HT-29 (cell line): ENCODE measurements at regions not wholly inside any gene's neighbourhood (a gene's known extent, or its start where the extent isn't known, plus 50 kb on each side); places are given as distances from the start of the nearest gene placed in this dataset.

ENCODE experiments used
- DNase-seq: peaks from one replicate; pipeline ENCODE4 v3.0.0-alpha.2; 2015; ENCODE audit warnings: low spot score

DNA sequence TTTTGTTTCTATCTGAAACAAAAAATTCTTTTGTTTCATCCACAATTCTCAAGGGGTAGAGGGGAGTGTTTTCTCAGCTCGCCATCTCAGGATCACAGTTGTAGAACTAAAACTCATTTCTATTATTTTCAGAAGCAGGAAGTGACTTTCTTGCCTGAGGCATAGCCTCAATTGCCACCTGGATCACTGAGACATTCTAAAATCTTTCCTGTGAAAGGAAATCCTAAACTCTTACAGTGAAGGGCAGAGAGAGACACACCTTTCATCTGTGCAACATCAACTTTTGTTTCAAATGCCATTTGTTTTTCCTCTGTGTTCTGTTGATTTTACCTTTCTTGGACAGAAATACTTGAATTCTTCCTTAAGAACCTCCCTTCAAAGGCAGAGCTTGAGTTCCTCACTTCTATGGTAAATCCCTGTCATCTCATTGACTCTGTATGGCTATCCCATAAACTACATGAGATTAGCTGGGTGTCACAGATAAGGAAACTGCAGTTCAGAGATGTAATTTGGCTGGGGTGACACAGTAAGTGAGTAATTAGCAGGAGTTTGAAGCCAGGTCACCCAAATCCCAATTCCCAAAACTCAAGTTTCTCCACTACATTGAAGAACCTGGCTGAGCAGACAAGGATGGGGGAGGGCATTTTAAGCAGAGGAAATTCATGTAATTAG, 224.4 kb upstream of the HTR2A start:
- DNase-seq: no peak

DNA sequence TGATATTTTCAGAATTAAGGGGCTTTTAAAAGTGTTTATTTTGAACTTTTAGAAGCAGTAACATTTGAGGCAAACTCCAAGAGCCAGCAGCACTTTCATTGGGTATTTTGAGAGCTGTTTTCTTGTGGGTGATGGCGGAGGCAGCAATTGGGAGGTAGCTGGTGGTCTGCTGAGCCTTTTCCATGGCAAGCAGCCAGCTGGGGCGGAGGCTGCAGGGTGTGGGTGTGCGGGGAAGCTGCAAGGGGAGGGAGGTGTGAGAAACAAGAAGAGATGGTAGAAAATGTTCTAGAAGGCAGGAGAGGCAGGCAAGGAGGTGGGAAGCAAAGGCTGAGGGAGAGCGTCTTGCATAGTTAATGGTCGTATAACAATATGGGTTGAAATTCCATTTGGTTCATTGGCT, 223.4 kb upstream of the HTR2A start:
- no peak for DNase-seq

DNA sequence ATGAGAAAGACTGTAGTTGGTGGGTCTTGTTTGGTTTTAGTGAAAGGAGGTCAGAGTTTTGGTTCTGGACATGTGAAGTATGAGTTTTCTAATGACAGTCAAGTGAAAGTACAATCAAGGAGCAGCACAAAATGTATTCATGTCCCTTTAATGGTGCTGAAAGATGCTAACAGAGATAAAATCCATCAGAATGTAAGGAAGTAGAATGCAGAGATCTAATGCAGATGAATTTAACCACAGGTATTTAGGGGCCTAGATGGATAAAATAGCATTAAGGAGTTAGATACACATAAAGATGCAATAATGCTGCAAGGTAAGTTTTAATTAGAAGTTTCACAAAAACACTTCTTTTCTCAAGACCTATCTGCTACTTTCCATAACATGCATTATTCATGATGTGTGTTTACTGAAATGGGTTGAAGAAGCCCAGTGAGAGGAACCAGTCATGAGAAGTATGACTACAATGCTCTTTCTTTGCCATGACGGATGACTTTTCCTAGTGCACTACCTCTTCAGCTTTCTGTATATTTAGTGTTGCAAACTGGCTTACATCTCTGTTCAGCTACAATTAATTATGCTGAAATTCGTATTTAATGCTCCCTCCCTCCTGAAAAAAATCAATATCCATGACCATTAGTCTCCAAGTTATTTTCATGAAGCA, 222.9 kb upstream of the HTR2A start:
- peak; percentile 54 for DNase-seq

DNA sequence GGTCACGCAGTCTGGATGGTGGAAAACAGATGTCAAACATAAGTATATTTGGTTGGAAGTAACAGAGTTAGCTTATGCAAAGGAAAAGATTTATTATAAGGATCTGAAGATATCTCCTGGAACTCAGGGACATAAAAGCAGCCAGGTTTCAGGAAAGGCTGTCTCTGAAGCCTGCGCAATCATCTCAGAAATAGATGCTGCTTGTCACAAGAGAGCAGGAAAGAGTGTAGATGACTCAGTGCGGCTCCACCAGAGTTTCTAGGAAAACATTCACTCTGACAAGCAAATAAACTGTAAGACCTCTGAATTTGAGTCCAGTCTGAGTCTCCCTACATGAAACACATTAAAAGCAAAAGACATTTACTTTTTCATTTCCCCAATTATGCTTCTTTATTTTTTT, 220.4 kb upstream of the HTR2A start:
- DNase-seq: peak; percentile 36

DNA sequence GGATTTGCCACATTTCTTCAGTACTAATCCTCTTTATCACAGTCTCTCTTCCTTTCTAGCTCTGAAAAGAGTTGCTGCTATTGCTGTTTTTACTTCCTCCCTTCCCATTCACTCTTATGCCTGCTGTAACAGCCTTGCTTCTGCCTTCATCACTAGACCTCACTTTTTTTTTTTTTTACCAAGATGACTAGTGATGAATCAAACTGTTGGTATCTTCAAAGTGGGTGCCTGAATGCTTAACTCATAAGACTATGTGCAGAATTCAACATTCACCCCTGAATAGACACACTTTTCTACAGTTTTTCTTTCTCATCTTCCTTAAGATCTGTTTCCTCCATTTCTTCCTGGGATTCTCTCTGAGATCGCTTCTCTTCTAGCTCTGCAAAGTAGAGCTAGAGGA, 217.2 kb upstream of the HTR2A start:
- DNase-seq: no peak

DNA sequence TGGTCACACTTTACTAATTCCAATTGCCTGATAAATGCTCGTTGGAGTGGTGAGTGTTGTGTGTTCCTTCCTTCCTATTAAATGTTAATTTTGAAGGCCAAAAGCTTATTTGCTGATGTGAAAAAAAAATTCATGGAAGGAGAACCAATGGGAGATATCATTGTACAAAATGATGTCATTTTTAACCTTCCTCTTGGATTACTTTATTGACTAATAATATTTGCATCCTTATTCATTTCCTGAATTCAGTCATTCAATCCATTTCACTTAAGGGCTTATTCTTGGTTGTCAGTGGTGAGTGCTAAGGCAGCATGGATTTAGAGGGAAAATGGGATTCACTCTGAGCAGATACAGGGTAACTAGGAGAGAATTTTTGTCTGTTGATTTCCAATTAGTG, 216.0 kb upstream of the HTR2A start:
- DNase-seq: no peak

DNA sequence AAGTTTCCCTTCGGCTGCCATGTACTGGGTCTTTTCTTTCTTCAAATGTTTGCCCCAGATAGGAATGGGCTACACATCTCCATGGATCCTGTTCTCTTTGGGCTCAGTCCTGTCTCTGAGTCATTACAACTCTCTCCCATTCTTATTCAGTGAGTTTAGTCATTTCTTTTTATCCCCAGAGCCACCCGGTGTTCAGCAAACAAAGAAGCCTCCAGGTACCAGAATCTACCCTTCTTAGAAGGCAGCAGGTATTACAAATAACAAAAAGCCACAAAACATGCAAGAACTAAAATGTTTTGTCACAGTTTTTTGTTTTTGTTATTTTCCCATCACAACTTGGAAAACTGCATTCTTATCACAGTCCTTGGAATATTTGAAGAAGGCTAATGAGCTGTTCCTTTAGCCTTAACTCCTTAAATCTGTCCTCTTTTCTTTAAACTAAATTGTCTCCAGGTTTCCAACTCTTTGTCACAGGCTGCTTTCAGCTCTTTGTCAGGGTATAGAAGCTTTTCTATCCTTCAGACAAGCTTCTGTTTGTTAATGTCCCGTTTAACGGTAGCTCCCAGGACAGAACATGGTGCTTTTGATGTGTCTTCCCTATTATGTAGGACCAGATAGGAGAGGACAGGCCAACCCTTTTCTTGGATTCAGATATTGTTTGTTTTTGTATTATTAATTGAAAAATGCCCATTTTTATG, 215.5 kb upstream of the HTR2A start:
- DNase-seq: no peak

DNA sequence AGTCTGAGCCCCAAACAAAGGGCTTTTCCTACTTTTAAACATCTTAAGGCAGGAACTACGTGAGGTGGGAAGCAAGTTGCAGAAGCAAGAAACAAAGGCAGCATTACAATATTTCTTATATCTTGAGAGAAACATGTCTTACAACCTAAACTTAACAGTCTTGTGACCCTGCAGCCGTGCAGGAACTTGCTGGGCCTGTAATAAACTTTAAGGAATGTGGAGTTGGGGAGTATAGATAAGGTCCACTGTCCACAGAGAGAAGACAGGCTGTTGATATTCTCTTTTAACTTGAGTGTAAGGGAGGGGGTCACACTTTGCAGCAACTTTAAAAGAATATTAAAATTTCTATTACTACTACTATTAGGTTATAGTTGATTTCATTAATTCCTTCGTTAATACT, 214.6 kb upstream of the HTR2A start:
- DNase-seq: no peak

DNA sequence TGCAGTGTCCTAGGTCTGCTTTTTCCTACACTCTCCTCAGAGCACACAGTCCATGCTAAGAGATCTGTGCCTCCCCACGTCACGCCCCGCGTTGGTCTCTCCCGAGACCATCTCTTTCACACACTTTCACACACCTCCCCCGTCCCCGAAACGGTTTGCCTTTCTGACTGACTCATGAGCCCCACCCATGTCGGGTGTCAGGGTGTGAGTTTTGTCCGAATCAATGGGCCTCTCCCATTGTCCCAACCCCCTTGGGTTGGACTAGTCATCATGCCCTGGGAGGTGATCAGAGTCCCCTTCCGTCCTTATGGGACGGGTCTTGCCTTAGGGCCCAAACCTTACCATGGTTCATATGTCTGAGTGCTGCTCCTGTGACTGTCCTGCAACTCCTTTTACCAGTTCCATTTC, 214.0 kb upstream of the HTR2A start:
- no peak for DNase-seq

DNA sequence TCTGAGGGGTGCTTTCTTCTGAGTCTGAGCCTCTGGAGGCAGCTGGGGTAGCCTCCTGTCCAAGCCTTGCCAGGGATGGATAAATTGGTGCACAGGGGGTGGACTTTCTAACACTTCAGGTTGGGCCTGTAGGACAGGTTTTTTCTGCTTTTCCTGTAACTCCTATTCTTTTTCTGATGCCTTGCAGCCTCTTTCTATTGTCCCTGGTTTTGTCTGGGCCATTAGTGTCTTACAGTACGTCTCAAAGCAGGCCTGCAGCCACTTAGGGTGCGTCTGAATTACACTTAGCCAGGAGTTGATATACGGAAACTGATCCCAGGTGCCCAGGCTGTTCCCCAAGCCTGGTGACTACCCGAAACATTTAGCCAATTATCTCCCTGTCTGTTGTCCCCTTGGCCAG, 213.3 kb upstream of the HTR2A start:
- no peak for DNase-seq

DNA sequence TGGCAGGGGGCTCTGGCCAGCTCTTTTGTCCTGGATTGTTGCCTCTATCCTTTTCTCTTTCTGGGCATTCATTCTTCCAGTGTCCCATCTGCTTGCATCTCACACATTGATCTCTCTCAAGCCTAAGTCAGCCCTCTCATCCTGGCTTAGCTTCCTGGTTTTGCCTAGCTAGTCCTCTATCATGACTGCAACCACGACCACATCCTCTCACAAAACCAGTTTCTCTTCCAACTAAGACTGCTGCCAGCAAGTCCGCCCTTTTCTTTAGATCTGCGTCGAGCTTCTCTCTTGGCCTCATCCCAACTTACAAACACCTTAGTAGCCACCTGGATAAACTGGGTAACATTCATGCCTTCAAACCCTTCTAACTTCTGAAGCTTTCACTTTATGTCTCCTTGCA, 212.2 kb upstream of the HTR2A start:
- peak; percentile 74 for DNase-seq

DNA sequence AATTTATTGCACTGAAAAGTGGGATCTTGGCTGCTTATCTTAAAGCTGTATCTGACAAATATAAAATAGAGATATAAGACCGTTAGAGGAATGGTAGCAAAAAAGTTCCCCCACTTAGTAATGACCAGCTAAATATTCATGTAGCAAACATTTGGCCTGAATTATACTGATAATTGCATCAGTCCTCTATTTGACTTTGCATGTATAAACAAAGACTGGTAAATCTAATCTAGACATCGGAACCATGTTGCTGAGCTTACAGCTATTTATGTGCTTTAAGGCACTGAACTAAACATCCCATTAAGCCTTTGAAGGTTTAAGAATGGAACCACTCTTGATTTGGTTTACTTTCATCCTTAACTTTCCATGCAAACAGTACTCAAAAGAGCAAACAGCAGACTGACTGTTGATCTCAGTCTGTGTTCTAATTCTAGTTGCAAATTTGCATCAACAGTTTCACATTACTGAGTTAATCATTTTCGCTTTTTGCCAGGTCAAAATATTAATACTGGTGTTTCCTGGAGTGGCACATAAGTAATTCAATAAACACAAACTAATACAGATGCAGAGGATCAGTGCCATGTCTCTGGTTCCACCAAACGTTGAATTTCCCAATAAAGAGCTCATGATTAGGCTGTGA, 203.5 kb upstream of the HTR2A start:
- no peak for DNase-seq

DNA sequence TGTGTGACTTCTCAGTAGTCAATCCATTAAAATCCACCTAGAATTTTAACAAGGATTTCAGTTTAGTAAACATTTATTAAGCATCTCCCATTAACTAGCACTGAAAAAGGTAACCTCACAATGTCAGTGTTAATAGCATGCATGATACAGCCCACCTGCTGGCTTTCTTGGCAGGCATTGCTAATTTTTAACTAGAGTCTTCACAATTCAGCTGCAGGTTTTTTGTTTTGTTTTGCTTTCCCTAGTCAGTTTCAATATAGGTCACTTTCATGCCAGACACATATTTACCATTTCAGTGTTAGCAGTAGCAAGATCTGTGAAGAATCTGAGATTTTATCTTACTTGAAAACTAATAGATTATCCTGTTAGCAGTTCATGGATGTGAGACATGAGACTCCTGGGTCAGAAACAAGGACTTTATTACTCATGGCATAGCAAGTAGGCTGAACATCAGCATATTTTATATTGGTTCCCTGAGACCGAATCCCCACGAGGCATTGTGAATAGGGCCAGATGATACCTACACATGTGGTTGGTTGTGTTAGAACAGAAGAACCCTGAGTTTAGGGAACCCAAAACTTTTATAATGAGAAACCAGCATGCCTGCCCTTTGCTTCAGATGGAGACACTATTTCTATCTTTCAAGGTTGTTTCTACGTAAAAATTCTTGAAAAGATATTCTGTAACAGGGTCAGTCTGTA, 198.0 kb upstream of the HTR2A start:
- no peak for DNase-seq

DNA sequence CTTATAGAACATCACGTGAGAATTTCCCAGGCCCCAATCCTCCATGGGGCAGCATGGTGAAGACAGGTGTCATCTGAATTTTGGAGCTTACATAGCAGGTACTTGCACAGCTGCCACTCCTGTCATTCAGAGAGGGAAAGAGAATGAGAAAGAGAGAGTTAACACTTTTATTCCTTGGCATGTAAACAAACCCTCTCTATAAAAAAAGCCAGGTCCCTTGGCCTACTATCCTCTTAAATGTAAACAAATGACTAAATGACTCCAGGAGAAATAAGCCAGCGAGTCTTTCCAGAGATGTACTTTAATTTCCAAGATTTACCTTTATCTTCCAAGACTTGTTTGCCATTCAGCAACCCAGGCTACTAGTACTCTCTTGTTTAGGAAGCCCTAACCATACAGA, 195.3 kb upstream of the HTR2A start:
- DNase-seq: no peak

DNA sequence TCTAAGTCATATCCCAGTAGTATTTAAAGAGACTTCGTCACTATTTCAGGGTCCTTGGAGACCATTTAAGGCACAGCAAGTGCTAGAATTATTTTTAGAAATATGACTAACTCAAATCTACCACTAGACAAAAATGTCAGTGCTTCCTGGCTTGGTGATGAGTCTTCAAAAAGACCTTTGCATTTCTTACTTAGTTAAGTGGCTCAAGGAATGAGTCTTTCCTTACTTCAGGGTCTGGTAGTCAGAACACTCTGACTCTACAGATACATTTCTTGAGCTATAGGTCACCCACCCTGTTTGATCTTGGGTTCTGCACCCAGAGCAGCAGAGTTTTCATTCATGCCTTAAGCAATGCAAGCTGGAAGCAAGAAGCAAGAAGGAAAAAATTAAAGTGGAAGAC, 191.0 kb upstream of the HTR2A start:
- no peak for DNase-seq

DNA sequence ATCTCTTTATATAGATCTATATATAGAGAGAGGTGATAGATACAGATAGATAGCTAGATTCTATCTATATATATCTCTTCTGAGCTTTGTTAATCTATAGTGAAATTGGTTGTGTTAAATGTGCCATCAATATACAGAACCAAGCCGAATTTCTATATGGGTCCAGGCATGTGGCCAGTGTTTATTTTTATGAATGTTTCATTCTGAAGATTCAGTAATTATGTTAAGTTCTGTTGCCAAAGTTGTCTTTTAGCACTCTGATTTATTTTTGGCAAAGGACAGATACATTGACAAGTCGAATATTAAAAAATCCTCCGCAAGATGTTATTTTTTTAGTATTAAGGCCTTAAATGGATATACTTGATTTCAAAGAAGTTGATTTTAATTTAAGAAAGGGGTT, 190.4 kb upstream of the HTR2A start:
- DNase-seq: no peak

DNA sequence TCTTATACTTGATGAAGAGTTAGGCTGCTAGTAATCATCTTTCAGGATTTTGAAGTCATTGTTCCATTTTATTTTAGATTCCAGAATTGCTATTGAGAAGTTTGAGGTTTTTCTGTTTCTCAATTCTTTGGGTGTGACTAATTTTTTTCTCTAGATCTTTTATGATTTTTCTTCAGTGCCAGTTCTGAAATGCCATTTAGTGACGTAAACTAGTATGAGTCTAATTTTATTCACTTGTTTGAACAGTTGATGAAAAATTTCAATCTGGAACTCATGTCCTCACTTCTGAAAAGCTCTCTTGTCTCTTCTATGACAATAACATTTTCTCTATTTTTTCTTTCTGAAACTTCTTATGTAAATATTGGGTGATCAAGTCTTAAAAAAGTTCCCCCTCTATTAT, 188.5 kb upstream of the HTR2A start:
- no peak for DNase-seq

DNA sequence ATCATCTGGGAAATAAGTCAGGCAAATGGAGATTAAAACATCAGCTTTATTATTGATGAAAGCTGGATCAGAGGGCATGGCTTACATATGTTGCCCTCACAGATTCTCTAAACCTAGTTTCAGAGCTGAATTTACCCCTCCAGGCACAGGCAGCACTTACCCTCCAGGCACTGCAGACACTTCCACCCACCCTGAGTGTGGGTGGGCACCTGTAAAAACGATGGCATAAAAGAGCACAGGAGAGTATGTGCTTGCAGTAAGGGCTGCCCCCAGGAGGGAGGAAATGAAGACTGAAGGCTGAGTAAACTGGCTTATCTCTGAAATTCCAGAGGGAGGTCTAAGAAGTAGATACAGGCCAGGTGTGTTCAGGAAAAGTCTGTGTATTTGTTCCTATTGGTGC, 185.0 kb upstream of the HTR2A start:
- DNase-seq: no peak

DNA sequence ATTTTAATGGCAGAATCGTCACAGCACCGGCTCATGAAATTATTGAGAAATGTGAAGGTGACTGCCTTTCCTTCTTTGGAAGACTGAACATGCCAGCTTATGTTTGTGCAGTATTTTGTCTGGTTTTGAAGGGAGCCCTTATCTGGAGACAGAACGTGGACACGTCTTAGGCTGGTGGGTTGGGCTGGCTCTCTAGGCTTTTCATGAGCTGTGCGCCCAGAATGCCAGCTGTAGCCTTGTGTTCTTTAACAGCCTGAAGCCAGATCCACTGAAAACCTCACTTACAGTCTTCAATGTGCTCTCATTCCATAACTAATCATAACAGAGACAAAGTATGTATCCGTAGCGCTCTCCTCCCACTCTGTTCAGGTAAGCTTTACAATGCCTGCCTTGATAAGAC, 184.4 kb upstream of the HTR2A start:
- DNase-seq: no peak

DNA sequence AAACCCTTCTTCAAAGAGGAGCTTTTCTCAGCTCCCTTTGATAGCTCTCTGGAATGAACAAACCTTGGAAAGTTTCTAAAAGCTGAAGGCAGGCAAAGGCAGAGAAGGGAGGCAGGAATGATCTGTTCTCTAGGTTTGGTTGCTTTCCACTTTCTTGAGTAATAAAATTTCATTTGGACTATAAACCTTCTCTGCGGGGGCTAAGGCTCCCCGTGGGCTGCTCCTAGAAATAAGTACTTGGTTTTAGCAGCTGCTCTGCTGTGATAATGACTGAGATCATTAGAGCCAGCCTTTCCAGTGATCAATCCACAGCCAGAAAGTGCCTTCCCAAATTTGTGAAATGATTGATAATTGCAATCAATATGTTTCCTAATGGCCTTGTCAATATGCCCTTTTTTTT, 183.8 kb upstream of the HTR2A start:
- no peak for DNase-seq

DNA sequence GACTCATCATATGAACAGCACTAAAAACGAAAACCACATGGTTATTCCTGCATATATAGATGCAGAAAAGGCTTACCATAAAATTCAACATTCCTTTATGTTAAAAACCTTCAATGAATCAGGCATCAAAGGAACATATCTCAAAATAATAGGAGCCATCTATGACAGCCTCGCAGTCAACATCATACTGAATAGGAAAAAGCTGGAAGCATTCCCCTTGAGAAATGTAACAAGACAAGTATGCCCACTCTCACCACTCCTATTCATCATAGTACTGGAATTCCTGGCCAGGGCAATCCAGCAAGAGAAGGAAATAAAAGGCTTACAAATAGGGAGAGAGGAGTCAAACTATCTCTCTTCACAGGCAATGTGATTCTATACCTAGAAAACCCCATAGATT, 179.6 kb upstream of the HTR2A start:
- DNase-seq: peak; percentile 11

DNA sequence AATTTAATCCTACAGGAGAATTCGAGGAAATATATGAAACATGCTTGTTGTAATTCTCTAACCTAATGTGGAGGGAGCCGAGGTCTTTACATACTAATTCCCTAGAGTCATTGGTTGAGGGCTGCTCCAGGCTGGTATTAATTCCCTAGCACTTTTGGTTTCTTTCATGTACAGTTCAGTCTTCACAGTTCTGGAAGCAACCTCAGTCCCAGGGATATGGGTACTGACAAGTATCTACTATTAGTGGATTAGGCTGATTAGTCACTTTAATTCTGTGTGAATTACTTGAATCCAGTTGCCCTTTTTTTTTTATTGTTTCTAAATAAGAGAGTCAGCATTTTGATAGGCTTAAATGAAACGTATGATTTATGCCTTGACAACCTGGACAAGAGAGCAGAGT, 172.3 kb upstream of the HTR2A start:
- DNase-seq: no peak
